ENCODE measurements at regions not wholly inside any gene's neighbourhood (a gene's known extent, or its start where the extent isn't known, plus 50 kb on each side); places are given as distances from the start of the nearest gene placed in this dataset.

DNA sequence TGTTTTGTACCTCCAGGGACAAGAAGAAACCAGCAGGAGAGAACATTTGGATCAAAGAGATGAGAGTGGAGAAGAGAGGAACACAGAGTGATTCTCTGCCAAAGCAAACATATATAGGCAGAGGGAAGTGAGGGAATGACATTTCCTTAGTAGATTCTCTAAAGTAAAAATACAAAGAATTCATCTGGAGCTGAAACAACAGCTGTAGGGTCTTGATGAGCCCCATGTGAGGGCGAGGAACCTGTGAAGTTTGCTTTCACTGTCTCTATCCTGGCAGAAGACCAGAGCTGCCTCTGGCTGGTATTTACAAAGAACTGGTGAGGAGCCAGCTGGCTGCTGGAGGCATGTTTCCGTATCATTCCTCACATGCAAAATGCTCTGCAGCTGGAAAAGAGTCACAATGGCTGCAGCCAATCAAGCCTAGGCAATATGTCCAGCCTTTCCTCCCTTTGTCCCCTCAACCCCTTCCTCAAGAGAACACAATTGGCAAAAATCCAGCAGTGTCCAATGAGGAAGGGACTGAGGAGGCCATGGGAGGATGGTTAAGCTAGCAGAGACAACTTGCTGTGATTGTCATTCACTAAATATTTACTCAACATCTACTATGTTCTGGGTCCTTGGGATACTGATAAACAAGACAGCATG is 122.5 kb downstream of the PHLDA1 start:
- Histone ChIP-seq H3K27me3 (replicated peaks) (no peaks in the 10 kb centered on the region), H3K4me3 (ENCODE audit: low read depth, low read length) (no peak overlapping the region), H3K36me3 (replicated peaks) (no peaks in the 10 kb centered on the region), H3K27ac (no peak overlapping the region)
- no peak for TF ChIP-seq CTCF (IDR thresholded peaks at IDR 0.05; ENCODE audit: low read depth, low read length, missing control alignments)
- in situ Hi-C loops (cut with HindIII; ENCODE audit: low pct_ligation_motif_present, low sequenced_read_pairs) = no loop called here
- DNase-seq = peak; percentile 39

DNA sequence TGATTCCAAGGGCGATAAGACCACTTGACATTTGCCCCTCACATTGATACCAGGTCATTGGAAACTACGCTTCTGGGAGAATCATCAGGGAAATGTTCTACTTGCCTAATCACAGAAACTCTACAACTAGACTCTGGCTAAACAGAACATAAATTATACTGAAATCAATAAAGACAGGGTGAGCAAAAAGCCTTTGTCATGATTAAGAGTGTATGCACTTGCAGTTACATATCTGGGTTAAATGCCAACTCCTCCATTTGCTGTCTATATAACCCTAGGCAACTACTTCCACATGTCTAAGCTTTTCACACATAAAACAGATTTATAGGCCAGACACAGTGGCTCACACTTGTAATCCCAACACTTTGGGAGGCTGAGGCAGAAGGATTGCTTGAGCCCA is 125.7 kb downstream of the PHLDA1 start:
- no peaks in the 10 kb centered on the region for H3K27me3 ChIP-seq (replicated peaks)
- TF ChIP-seq CTCF (IDR thresholded peaks at IDR 0.05; ENCODE audit: low read depth, low read length, missing control alignments) = no peak
- no peak overlapping the region for H3K27ac ChIP-seq
- no peaks in the 10 kb centered on the region for H3K36me3 ChIP-seq (replicated peaks)
- DNase-seq = no peak
- in situ Hi-C loops (cut with HindIII; ENCODE audit: low pct_ligation_motif_present, low sequenced_read_pairs) = no loop called here
- H3K4me3 ChIP-seq (ENCODE audit: low read depth, low read length) = no peak overlapping the region

GRCh38 chr12:75900781-75901254 is 130.8 kb downstream of the PHLDA1 start:
- no peak overlapping the region for H3K27ac ChIP-seq
- H3K4me3 ChIP-seq (ENCODE audit: low read depth, low read length) = no peak overlapping the region
- H3K27me3 ChIP-seq (replicated peaks) = no peaks in the 10 kb centered on the region
- no peak for DNase-seq
- no peaks in the 10 kb centered on the region for H3K36me3 ChIP-seq (replicated peaks)
- in situ Hi-C loops (cut with HindIII; ENCODE audit: low pct_ligation_motif_present, low sequenced_read_pairs) = no loop called here
- TF ChIP-seq CTCF (IDR thresholded peaks at IDR 0.05; ENCODE audit: low read depth, low read length, missing control alignments) = no peak

DNA sequence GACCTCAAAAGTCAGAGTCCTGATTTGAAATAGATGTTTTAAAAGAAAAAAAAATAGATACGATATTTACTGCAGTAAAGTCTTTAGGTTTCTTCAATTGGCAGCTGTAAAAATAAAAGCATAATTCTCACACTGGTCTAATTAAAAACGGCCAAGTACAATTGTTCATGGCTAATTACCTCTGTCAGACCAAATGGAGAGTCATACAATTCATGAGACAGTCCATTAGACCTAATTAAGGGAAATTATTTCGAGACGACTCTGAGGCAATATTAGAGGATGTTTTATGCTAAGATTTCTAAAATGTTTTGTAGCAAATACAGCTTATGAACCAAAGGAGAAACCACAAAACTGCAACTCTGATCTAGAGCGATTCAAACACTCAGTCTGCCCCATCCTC is 131.3 kb downstream of the PHLDA1 start:
- Histone ChIP-seq H3K27ac (no peak overlapping the region), H3K27me3 (replicated peaks) (no peaks in the 10 kb centered on the region), H3K4me3 (ENCODE audit: low read depth, low read length) (no peak overlapping the region), H3K36me3 (replicated peaks) (no peaks in the 10 kb centered on the region)
- DNase-seq = no peak
- TF ChIP-seq CTCF (IDR thresholded peaks at IDR 0.05; ENCODE audit: low read depth, low read length, missing control alignments) = no peak
- in situ Hi-C loops (cut with HindIII; ENCODE audit: low pct_ligation_motif_present, low sequenced_read_pairs) = no loop called here

- TF ChIP-seq CTCF (IDR thresholded peaks at IDR 0.05; ENCODE audit: low read depth, low read length, missing control alignments) = no peak
- Histone ChIP-seq H3K27me3 (replicated peaks) (no peaks in the 10 kb centered on the region), H3K36me3 (replicated peaks) (no peaks in the 10 kb centered on the region), H3K27ac (no peak overlapping the region), H3K4me3 (ENCODE audit: low read depth, low read length) (no peak overlapping the region)
- in situ Hi-C loops (cut with HindIII; ENCODE audit: low pct_ligation_motif_present, low sequenced_read_pairs) = no loop called here
- no peak for DNase-seq
Measured at GRCh38 chr12:75894965-75895754, 136.4 kb downstream of the PHLDA1 start.
